ENCODE measurements at regions not wholly inside any gene's neighbourhood (a gene's known extent, or its start where the extent isn't known, plus 50 kb on each side); places are given as distances from the start of the nearest gene placed in this dataset.
"Not testable (repeated sequence)": the region's sequence is repeated elsewhere in the genome, so short reads cannot be mapped to it uniquely, and the experiment has no call there.

DNA sequence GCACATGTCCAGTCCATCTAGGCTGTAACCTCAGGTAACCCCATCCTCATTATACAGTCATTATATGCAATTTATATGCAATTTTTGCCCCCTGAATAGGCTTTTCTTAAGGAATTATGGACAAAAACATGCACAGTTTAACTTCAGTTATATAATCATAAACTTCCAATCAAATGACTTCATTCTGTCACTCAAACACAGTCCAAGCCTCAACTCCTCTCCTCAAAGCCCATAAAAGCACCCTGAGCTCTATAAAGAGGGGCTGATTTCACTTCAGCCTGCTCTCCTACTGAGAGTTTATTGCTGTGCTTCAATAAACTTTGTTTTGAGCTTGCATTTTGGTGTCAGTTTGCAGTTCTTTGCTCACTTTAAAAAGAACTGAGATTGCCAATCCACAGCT is 1805.5 kb downstream of the BRINP3 start:
- DNase-seq, result no peak

DNA sequence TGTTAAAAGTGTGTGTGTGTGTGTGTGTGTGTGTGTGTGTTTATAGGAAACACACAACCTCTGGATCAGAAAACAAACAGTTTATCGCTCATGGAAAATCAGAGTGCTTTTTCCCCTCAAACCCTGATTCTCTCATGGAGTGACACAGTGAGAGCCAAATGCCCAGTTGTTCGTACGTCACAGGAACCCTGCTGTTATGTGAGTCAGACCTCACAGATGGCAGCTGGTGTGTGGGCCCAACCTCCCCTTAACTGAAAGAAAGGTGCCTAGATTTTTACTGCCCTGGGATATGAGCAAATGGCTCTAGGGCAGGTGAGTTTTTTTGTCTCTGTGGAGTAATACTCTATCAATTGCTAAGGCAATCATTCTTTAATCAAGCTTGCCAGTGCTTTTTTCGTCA is 1788.1 kb downstream of the BRINP3 start:
- no peak for DNase-seq

DNA sequence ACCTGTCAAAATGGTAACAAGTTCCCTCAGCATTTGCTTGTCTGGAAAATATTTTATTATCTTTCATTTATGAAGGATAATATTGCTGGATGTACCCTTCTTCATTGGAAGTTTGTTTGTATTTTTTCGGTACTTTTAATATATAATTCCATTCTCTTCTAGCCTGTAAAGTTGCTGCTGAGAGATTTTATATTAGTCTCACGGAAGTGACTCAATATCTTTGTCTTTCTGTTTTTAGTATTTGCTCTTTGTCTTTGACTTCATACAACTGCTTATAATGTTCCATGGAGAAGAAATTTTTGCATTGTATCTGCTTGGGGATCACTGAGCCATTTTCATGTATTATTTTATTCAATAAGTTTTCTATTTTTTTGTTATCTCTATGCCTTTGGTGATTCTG is 1777.5 kb downstream of the BRINP3 start:
- DNase-seq, result no peak

DNA sequence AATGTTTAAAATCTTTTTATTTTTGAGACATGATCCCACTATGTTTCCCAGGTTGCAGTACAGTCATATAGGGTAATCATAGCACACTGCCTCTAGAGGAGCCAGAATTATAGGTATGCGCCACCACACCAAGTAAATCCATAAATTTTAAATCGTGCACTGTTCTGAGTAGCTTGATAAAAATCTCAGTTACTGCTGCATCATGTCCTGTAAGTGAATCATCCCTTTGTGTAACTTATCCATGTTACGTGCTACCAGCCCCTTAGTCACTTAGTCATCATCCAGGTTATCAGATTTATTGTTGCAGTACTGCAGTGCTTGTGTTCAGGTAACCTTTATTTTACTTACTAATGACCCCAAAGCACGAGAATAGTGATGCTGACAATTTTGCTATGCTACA is 1770.9 kb downstream of the BRINP3 start:
- no peak for DNase-seq

DNA sequence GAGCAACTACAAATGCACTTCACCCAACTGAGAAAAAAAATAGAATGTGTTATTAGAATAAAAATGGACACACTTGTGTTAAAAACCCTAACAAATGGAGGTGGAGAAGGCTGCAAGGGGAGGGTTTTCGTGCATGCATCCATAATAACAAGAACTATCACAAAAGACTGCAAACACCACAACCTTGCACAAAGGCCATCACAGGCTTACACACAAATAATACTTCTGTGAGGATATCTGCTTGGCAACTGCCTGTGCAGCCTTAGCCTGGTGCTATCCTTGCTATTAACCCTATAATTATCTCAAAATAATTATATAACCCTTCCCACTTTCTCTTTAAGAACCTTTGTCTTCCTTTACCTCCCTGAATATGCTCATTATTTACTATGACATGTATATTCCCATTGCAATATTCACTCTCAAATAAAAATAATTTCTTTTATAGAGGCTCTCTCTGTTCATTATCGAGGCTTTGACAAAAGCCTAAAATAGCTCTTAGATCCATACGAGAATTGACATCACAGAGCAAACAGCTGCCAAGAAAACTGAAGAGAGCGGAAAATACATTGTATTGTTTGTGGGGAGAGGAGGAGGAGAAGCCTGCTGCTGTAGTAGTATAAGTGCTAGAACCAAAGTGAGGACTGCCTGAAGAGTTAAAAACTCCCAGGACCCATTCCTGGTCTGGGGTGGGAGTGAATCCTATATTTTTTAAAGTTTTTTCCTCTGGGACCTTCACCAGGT is 1768.7 kb downstream of the BRINP3 start:
- no peak for DNase-seq

DNA sequence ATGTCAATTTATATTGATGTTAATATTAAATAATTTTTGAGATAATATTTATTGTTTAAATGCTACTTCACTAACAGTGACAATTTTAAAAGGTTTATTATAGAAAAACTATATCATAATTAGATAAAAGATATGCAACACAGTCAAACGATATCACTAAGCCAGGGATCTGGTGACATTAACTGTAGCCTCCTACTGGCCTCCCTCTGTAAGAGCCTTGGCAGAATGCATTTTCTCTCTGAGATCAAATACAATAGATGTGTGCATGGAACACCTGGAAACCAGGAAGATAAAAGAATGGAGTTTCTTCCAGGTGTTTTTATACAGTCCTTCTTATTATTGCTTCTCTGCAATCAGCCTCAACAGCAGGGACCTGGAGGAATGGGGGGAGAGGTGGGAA is 1762.1 kb downstream of the BRINP3 start:
- DNase-seq, result no peak

DNA sequence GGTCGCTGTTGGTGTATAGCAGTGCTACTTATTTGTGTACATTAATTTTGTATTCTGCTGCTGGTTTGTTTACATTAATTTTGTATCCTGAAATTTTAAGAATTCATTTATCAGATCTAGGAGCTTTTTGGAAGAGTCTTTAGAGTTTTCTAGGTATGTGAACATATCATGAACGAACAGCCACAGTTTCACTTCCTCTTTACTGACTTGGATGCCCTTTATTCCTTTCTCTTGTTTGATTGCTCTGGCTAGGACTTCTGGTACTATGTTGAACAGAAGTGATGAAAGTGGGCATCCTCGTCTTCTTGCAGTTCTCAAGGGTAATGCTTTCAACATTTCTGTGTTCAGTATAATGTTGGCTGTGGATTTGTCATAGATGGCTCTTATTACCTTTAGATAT is 1757.9 kb downstream of the BRINP3 start:
- no peak for DNase-seq

DNA sequence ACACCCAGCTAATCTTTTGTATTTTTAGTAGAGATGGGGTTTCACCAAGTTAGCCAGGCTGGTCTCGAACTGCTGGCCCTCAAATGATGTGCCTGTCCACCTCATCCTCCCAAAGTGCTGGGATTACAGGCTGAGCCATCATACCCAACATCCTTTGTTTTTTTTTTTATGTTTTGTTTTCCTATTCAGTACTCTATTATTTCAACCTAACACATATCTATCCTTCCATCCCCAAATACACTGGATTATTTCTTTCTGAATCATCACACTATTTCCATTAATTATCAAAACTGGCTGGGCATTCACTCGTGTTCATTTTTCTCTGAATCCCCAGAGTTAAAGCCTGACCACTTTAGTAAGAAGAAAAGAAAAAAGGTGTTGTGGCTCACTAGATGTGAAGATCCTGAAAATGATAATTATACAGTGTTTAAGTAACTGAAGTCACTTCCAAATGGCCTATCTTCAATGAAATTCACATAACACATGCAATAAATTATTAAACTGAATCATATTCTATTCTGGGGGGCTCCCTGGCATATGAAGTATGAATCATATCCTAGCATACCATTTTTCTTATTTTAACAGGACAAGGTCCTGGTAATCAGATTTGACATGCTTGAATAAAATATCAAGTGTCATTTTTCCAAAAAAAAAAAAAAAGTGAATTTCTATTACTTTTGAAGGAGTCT is 1754.2 kb downstream of the BRINP3 start:
- DNase-seq, result no peak

DNA sequence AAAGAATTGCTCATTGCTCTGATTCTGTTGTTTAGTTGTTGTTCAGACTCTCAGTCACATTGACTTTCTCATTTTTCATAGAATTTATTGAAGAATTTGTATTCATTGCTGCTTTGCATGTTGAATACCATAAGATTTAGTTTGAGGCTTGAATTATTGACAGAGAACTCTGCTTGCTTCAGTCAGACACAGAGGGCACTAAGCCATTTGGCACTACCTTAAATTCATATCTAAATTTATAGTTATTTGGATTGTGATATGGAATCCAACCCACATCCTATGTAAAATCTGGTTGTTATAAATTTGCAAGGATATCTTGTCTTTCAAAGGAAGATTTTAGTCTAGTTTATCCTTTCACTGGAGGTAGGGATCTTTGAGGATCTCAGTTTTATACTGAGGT is 1748.6 kb downstream of the BRINP3 start:
- DNase-seq, result no peak

DNA sequence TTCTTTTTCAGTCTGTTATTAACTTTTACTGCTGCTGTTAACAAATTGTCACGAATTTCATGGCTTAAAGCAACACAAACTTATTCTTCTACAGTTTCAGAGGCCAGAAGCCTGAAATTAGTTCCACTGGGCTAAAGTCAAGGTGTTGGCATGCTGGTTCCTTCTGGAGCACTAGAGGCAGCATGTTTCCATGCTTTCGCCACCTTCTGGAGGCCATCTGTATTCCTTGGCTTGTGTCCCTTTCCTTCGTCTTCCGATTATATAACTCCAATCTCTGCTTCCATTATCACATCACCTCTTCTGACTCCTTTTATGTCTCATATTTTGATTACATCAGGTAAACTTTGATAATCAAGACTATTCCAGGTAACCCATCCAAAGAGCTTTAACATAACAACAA is 1742.1 kb downstream of the BRINP3 start:
- DNase-seq, result no peak

DNA sequence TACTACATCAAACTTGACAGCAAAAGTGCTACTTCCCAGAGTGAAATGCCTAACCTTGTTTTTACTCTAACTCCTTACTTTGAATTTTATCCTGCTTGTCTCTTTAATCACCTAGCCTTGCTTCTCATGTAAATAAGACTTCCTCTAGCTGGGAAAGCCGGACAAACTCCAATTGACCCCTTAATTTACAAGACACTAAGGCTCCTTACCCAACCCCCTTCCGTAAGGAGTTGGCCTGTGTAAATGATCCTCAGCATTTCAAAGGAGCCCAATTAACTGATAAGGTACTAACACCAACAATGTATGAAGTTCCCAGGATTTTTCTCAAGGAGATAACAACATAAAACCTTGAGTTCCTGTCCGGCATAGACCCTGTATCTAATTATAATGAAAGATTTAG is 1728.4 kb downstream of the BRINP3 start:
- not testable (repeated sequence) for DNase-seq

DNA sequence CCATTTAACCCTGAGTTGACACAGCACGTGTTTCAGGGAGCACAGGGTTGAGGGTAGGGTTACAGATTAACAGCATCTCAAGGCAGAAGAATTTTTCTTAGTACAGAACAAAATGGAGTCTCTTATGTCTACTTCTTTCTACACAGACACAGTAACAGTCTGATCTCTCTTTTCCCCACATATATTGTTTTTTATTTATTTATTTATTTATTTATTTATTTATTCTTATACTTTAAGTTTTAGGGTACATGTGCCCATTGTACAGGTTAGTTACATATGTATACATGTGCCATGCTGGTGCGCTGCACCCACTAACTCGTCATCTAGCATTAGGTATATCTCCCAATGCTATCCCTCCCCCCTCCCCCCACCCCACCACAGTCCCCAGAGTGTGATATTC is 1725.6 kb downstream of the BRINP3 start:
- DNase-seq, result not testable (repeated sequence)

DNA sequence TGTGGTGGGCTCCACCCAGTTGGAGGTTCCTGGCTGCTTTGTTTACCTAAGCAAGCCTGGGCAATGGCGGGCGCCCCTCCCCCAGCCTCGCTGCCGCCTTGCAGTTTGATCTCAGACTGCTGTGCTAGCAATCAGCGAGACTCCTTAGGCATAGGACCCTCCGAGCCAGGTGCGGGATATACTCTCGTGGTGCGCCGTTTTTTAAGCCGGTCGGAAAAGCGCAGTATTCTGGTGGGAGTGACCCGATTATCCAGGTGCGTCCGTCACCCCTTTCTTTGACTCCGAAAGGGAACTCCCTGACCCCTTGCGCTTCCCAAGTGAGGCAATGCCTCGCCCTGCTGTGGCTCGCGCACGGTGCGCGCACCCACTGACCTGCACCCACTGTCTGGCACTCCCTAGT is 1719.9 kb downstream of the BRINP3 start:
- DNase-seq, result not testable (repeated sequence)

DNA sequence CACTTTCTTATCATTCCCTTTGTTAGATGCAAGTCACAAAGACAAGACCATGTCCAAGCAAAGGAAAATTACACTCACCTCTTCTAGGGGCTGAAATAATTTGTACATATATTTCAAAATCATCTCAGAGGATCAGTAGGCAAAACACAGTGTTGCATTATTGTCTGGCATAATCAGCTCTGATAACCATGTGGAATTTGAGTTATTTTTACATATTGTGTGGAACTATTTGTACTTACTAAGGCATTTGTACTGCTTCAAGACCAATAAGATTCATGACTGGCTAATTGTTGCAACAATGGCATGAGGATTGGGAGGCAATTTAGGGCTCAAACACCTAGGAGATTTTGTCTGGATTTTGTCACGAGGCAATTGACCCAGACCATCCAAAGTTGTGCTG is 1716.4 kb downstream of the BRINP3 start:
- no peak for DNase-seq

DNA sequence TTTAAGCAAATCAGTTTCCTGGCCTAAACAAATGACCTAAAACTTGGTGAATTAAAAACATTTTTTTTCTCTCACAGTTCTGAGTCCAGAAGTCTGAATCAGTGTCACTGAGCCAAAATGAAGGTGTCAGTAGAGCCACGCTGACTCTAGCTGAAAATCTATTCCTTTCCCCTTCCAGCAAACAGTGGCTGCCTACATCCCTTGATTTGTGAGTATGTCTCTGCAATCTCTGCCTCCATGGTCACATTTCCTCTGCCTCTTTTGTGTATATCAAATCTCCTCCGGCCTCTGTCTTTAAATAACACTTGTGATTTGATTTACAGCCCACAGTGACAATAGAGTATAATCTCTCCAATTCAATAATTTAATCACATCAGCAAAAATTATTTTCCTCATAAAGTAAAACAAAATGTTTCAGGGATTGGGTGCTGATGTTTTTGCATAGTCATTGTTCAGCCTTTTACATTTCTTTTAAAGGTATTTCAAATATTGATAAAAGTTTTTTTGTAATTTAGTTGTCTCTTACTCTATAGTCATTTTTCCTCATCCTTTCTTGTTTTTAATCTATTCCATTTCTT is 1715.4 kb downstream of the BRINP3 start:
- DNase-seq, result no peak

DNA sequence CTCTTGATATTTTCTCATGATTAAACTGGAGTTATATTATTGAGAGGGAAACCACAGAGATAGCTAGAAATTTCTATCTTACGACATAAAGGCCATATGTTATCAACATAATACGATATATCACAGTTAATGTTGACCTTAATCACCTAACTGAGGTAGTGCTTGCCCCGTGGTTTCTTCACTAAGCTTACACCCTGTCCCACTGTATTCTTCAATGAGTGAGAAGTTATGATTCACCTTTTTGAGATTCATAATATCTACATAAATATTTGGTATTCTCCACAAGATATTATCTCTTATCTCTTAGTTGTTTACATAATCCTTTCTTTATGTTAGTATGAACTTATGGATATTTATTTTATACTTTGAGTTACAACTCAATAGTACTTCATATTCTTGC is 1714.1 kb downstream of the BRINP3 start:
- DNase-seq, result no peak

DNA sequence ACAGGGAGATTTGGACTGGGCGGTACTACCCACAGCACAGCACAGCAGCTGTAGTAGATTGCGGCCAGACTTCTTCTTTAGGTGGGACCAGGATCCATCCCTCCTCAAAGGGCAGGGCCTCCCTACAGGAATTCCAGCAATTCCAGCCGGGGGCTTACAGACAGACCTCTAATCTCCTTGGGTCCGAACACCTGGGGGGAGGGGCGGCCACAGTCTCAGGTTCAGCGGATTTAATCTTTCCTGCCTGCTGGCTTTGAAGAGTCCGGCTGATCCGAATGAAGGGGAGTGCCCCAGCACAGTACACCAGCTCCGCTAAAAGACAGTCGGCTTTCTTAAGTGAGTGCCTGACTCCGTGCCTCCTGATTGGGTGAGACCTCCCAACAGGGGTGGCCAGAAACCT is 1708.5 kb downstream of the BRINP3 start:
- DNase-seq, result no peak

DNA sequence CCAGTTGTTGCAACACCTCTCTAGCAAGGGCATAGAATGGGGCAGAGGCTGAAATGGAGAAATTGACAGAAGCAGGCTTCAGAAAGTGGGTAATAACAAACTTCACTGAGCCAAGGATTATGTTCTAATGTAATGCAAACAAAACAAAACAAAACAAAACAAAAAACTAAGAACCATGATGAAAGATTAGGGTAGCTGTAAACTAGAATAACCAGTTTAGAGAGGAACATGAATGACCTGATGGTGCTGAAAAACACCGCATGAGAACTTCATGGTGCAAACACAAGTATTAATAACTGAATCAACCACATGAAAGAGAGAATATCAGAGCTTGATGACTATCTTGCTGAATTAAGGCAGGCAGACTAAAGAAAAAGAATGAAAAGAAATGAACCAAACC is 1707.7 kb downstream of the BRINP3 start:
- DNase-seq, result no peak

DNA sequence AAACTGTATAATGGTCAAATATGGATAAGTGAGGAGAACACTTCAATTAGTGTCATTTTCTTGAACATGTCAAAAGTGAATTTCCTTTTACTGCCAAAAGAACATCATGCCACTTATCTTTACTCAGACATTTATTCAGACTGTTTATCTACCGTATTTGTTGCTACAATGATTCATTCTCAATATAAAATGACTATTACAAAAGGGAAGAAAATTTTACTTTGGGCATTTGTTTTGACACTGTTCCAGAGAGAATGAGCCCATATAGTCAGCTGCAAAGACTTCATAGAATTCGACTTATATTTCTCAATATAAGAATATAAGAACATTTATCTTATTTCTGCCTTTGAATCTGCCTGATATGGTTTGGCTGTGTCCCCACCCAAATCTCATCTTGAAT is 1699.1 kb downstream of the BRINP3 start:
- DNase-seq, result no peak

DNA sequence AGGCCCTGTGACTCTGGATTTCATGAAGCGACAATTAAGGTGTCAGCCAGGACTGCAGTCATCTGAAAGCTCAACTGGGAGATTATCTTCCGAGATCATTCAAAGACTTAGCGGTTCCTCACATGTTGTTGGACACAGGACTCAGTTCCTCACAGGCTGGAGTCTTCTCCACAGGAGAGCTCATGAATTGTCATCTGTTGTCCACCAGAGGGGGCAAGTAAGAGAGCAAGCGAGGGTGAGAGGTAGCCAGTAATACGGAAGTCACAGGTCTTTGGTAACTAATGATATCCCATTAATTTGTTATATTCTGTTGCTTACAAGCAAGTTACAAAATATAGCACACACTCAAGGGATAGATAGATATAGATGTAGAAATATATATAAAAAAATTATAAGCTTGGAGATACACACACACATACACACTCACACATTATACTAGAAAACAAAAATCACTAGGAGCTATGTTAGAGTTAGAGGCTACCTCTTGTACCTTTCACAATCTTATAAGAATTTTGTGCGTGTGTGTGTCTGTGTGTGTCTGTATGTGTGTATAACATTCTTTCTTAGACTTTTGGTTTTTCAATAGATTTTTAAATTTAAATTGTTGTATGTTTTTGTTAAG is 1695.3 kb downstream of the BRINP3 start:
- no peak for DNase-seq

DNA sequence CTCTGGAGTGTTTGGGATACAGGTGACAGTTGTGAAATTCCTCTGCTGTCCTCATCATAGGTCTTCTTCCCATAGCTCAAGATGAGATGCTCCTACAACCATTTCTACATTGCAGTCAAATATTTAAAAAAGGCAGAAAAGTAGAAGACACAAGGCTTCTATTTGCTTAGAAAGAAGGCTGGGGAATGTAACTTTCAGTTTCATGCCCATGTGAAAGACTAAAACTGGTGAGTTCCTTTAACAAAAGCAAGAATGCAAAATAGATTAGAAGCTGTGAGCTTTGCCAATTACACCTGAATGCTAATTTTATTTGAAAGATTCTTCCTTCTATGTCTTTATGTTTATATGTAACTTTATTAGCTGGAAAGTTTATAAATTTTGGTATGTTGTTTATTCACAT is 1682.7 kb downstream of the BRINP3 start:
- DNase-seq, result no peak

DNA sequence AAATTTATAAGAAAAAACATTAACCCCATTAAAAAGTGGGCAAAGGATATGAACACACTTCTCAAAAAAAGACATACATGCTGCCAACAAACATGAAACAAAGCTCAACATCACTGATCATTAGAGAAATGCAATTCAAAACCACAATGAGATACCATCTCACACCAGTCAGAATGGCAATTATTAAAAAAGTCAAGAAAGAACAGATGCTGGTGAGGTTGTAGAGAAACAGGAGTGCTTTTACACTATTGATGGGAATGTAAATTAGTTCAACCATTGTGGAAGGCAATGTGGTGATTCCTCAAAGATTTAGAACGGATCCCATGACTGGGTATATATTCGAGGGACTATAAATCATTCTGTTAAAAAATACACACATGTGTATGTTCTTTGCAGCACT is 1665.5 kb downstream of the BRINP3 start:
- not testable (repeated sequence) for DNase-seq

DNA sequence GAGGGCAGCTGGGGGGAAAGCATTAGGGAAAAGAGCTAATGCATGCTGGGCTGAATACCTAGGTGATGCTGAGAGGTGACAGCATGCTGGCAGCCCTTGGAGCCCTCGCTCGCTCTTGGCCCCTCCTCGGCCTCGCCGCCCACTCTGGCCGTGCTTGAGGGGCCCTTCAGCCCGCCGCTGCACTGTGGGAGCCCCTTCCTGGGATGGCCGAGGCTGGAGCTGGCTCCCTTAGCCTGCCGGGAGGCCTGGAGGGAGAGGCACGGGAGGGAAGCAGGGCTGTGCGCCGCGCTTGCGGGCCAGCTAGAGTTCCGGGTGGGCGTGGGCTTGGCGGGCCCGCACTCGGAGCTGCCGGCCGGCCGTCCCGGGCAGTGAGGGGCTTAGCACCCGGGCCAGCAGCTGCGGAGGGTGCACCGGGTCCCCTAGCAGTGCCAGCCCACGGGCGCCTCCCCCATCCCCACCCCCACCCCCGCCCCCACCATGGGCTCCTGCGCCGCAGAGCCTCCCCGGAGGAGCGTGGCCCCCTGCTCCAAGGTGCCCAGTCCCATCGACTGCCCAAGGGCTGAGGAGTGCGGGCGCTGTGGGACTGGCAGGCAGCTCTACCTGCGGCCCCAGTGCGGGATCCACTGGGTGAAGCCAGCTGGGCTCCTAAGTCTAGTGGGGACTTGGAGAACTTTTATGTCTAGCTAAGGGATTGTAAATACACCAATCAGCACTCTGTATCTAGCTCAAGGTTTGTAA is 1664.7 kb downstream of the BRINP3 start:
- DNase-seq, result not testable (repeated sequence)
